ENCODE measurements at regions not wholly inside any gene's neighbourhood (a gene's known extent, or its start where the extent isn't known, plus 50 kb on each side); places are given as distances from the start of the nearest gene placed in this dataset.
"Not testable (repeated sequence)": the region's sequence is repeated elsewhere in the genome, so short reads cannot be mapped to it uniquely, and the experiment has no call there.

- 36 to 45% (median 43%) methylated on average over 2 of the region's 2 CpGs for WGBS, 3 donors
- H3K36me3 ChIP-seq (ENCODE audit: insufficient read depth in 1 of 2, low read depth in 1 of 2), result no peaks in the 10 kb centered on the region
- no peaks in the 10 kb centered on the region for H3K4me1 ChIP-seq
- H3K4me3 ChIP-seq, result no peak overlapping the region
- intact Hi-C loops (cut with DNase I), result no loop called here
- TF ChIP-seq CTCF (IDR thresholded peaks at IDR 0.05), result no peak
- no peak for DNase-seq
- H3K27ac ChIP-seq, result no peak overlapping the region
- H3K9me3 ChIP-seq, result peaks cover 5% of the 10 kb centered on the region
- no peaks in the 10 kb centered on the region for H3K27me3 ChIP-seq (ENCODE audit: insufficient read depth in 3 of 3, low read length in 2 of 3)
- no peak for ATAC-seq
Measured at GRCh38 chr10:111648046-111648445, 535.5 kb downstream of the GPAM start.

GRCh38 chr10:111649080-111649479 lies 534.5 kb downstream of the GPAM start:
- 77 to 82% (median 81%) methylated on average over 1 of the region's 1 CpG for WGBS, 3 donors
- H3K36me3 ChIP-seq (ENCODE audit: insufficient read depth in 1 of 2, low read depth in 1 of 2); ATAC-seq; H3K4me1 ChIP-seq; H3K27ac ChIP-seq; H3K27me3 ChIP-seq (ENCODE audit: insufficient read depth in 3 of 3, low read length in 2 of 3); H3K4me3 ChIP-seq; intact Hi-C loops (cut with DNase I); DNase-seq; H3K9me3 ChIP-seq: not testable (repeated sequence)

DNA sequence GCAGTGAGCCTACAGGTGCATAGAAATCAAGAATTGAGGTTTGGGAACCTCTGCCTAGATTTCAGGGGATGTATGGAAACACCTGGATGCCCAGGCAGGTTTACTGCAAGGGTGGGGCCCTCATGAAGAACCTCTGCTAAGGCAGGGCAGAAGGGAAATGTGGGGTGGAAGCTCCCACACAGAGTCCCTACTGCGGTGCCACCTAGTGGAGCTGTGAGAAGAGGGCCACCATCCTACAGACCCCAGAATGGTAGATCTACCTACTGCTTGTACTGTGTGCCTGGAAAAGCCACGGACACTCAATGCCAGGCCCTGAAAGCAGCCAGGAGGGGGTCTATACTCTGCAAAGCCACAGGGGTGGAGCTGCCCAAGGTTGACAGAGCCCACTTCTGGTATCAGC lies 533.5 kb downstream of the GPAM start:
- Histone ChIP-seq H3K4me1 (no peaks in the 10 kb centered on the region), H3K27ac (no peak overlapping the region), H3K9me3 (peaks cover 5% of the 10 kb centered on the region), H3K36me3 (ENCODE audit: insufficient read depth in 1 of 2, low read depth in 1 of 2) (no peaks in the 10 kb centered on the region), H3K27me3 (ENCODE audit: insufficient read depth in 3 of 3, low read length in 2 of 3) (no peaks in the 10 kb centered on the region), H3K4me3 (no peak overlapping the region)
- intact Hi-C loops (cut with DNase I), result no loop called here
- ATAC-seq, result no peak
- no peak for DNase-seq
- 71 to 78% (median 72%) methylated on average over 2 of the region's 2 CpGs for WGBS, 3 donors
- no peak for TF ChIP-seq CTCF (IDR thresholded peaks at IDR 0.05)

GRCh38 chr10:111656066-111656465 lies 527.5 kb downstream of the GPAM start:
- intact Hi-C loops (cut with DNase I), result no loop called here
- Histone ChIP-seq H3K4me1 (no peaks in the 10 kb centered on the region), H3K36me3 (ENCODE audit: insufficient read depth in 1 of 2, low read depth in 1 of 2) (no peaks in the 10 kb centered on the region), H3K9me3 (no peaks in the 10 kb centered on the region), H3K27ac (no peak overlapping the region), H3K4me3 (no peak overlapping the region), H3K27me3 (ENCODE audit: insufficient read depth in 3 of 3, low read length in 2 of 3) (no peaks in the 10 kb centered on the region)
- no peak for ATAC-seq
- no peak for TF ChIP-seq CTCF (IDR thresholded peaks at IDR 0.05)
- DNase-seq, result no peak

- intact Hi-C loops (cut with DNase I), result no loop called here
- no peaks in the 10 kb centered on the region for H3K27me3 ChIP-seq (ENCODE audit: insufficient read depth in 3 of 3, low read length in 2 of 3)
- H3K27ac ChIP-seq, result no peak overlapping the region
- 78 to 92% (median 89%) methylated on average over 1 of the region's 1 CpG for WGBS, 3 donors
- no peak for DNase-seq
- no peak for TF ChIP-seq CTCF (IDR thresholded peaks at IDR 0.05)
- no peak overlapping the region for H3K4me3 ChIP-seq
- no peaks in the 10 kb centered on the region for H3K4me1 ChIP-seq
- no peaks in the 10 kb centered on the region for H3K36me3 ChIP-seq (ENCODE audit: insufficient read depth in 1 of 2, low read depth in 1 of 2)
- no peak for ATAC-seq
- no peaks in the 10 kb centered on the region for H3K9me3 ChIP-seq
Measured at GRCh38 chr10:111677759-111678158, 505.8 kb downstream of the GPAM start.
